K562 (cell line): ENCODE measurements at regions not wholly inside any gene's neighbourhood (a gene's known extent, or its start where the extent isn't known, plus 50 kb on each side); places are given as distances from the start of the nearest gene placed in this dataset.

Source experiments
- CREBBP ChIP-seq: IDR thresholded peaks from one replicate; pipeline ENCODE4 v1.6.1; 2012; ENCODE audit warnings: low read depth, mild to moderate bottlenecking, control low read depth, inconsistent platforms, low read length
- CSDE1 ChIP-seq, 2 experiments: fragments of 450-650 bp; IDR thresholded peaks; 2 replicates each; pipeline ENCODE4 v1.6.1; 2016; ENCODE audit warnings: mild to moderate bottlenecking in 1 of 2
- DNMT1 ChIP-seq: fragments of 450-650 bp; IDR thresholded peaks from 2 replicates; pipeline ENCODE4 v1.6.1; 2016; ENCODE audit warnings: antibody characterized with exemption, mild to moderate bottlenecking
- EHMT2 ChIP-seq: fragments of 450-650 bp; IDR thresholded peaks from 2 replicates; pipeline ENCODE4 v1.6.1; 2018; ENCODE audit warnings: antibody characterized with exemption
- ELF2 ChIP-seq: fragments of 250-450 bp; sonication (Bioruptor Pico); IDR thresholded peaks from 2 replicates; pipeline ENCODE4 v1.5.0; 2021; ENCODE audit warnings: mild to moderate bottlenecking
- ETV1 ChIP-seq: fragments of 450-650 bp; conservative IDR thresholded peaks from 2 replicates; pipeline ENCODE4 v1.6.1; 2016; ENCODE audit warnings: missing genetic modification characterization, control low read depth, low read depth, missing compliant biosample characterization
- HNRNPH1 ChIP-seq: fragments of 200-400 bp; formaldehyde crosslinking; optimal IDR thresholded peaks from 2 replicates; pipeline ENCODE3; 2017; ENCODE audit warnings: low read depth, mild to moderate bottlenecking, low read length, moderate library complexity
- MAFK ChIP-seq: IDR thresholded peaks from 2 replicates; pipeline ENCODE4 v1.6.1; 2011; ENCODE audit warnings: low read length, improper control_type of control experiment
- MCM3 ChIP-seq: fragments of 450-650 bp; IDR thresholded peaks from 2 replicates; pipeline ENCODE4 v1.6.1; 2016
- MYBL2 ChIP-seq, 2 experiments: fragments of 450-650 bp in 1 of 2; sonication (generic) in 1 of 2; formaldehyde crosslinking in 1 of 2; IDR thresholded peaks; 2 replicates each; pipeline versions ENCODE4 v1.6.1 to v1.8.1; 2017 to 2022; ENCODE audit warnings: borderline replicate concordance in 1 of 2, inconsistent platforms in 1 of 2, low read depth in 1 of 2, mild to moderate bottlenecking in 1 of 2, missing genetic modification reagents in 1 of 2, moderate library complexity in 1 of 2
- PHB ChIP-seq: fragments of 250-450 bp; sonication (Bioruptor Pico); IDR thresholded peaks from 2 replicates; pipeline ENCODE4 v1.5.0; 2021
- PURB ChIP-seq: sonication (generic); formaldehyde crosslinking; IDR thresholded peaks from 2 replicates; pipeline ENCODE4 v1.9.0; 2021; ENCODE audit warnings: low read depth, mild to moderate bottlenecking, missing genetic modification reagents
- RCOR1 ChIP-seq, 2 experiments: IDR thresholded peaks; 2 replicates each; pipeline ENCODE4 v1.6.1; 2012; ENCODE audit warnings: low read depth in 2 of 2, low read length in 2 of 2, borderline replicate concordance in 1 of 2, improper control_type of control experiment in 1 of 2
- SPI1 ChIP-seq: IDR thresholded peaks from 2 replicates; pipeline ENCODE4 v1.6.1; 2011; ENCODE audit warnings: low read depth, low read length, control low read depth, borderline replicate concordance
- TAF7 ChIP-seq: fragments of 450-650 bp; IDR thresholded peaks from 2 replicates; pipeline ENCODE4 v1.6.1; 2016; ENCODE audit warnings: missing genetic modification characterization, missing compliant biosample characterization
- TEAD4 ChIP-seq, 2 experiments: sonication (generic) in 1 of 2; formaldehyde crosslinking in 1 of 2; IDR thresholded peaks; 2 replicates each; pipeline versions ENCODE4 v1.6.1 to v1.8.0; 2012 to 2022; ENCODE audit warnings: borderline replicate concordance in 1 of 2, inconsistent platforms in 1 of 2, low read length in 1 of 2, mild to moderate bottlenecking in 1 of 2, missing genetic modification reagents in 1 of 2
- ZNF174 ChIP-seq: fragments of 250-450 bp; sonication (Bioruptor Pico); IDR thresholded peaks from 2 replicates; pipeline ENCODE4 v1.4.0; 2020; ENCODE audit warnings: mild to moderate bottlenecking
- ZNF212 ChIP-seq: fragments of 450-650 bp; formaldehyde crosslinking; IDR thresholded peaks from 2 replicates; pipeline ENCODE4 v1.4.0; 2020; ENCODE audit warnings: mild to moderate bottlenecking
- ZNF324 ChIP-seq: fragments of 250-450 bp; sonication (Bioruptor Pico); IDR thresholded peaks from 2 replicates; pipeline ENCODE4 v1.4.0; 2020; ENCODE audit warnings: mild to moderate bottlenecking
- ZNF407 ChIP-seq: fragments of 450-650 bp; IDR thresholded peaks from 2 replicates; pipeline ENCODE4 v1.6.1; 2016; ENCODE audit warnings: low read depth
- ZNF75A ChIP-seq: fragments of 450-650 bp; formaldehyde crosslinking; IDR thresholded peaks from 2 replicates; pipeline ENCODE4 v1.4.0; 2020; ENCODE audit warnings: mild to moderate bottlenecking
- TF ChIP-seq, protein P1 (sequence below): fragments of 250-450 bp; sonication (Bioruptor Pico); IDR thresholded peaks from 2 replicates; pipeline ENCODE4 v1.4.0; 2020

DNA sequence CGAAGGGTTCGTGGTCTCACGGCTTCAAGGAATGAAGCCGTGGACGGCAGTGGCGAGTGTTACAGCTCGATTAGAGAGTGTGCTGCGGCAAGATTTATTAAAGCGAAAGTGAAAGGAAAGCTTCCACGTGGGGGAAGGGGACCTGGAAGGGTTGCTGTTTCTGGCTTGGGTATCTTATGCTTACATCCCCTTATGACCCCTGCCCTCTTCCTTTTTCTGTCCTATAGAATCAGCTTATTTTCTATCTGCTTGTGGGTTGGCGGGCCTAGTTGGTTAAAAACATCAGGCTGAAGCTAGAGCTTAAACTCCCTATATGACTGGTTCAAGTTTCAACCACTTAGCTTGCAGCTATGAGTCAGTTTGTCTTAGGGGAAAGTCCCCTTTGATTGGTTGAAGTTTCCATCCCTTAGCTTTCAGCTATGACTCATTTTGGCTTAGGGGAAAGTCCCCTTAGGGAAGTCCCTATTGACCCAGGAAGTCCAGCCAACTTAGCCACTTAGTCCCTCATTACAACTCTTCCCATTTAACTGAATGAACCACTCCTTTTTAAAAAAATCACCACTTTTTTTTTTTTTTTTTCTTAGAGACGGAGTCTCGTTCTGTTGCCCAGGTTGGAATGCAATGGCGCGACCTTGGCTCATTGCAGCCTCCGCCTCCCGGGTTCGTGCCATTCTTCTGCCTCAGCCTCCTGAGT lies 1494.7 kb upstream of the TMEM132C start (continued):
- TF ChIP-seq ZNF407, result no peak
- TF ChIP-seq DNMT1, result no peak
- peak; percentile 77 for TF ChIP-seq TAF7 (tag)
- no peak for TF ChIP-seq MYBL2 (IDR thresholded peaks at IDR 0.05; ENCODE audit: low read depth)
- no peak for TF ChIP-seq MYBL2 (CRISPR knock-in tag; IDR thresholded peaks at IDR 0.05; ENCODE audit: borderline replicate concordance)
- no peak for TF ChIP-seq ZNF324
- no peak for TF ChIP-seq ZNF75A (CRISPR knock-in tag)
- no peak for TF ChIP-seq MCM3
- no peak for TF ChIP-seq PHB
- no peak for TF ChIP-seq ELF2 (CRISPR knock-in tag)
- no peak for TF ChIP-seq ZNF212 (CRISPR knock-in tag)
- TF ChIP-seq TEAD4 (IDR thresholded peaks at IDR 0.05; ENCODE audit: low read length), result peak; percentile 27; the same call in 1 of the 2 replicates
- TF ChIP-seq TEAD4 (CRISPR knock-in tag; IDR thresholded peaks at IDR 0.05; ENCODE audit: borderline replicate concordance), result no peak
- no peak for TF ChIP-seq SPI1
- TF ChIP-seq EHMT2, result 0 out of 2 replicates have a peak, but pooled peaks have one; percentile 6
- no peak for TF ChIP-seq CSDE1 (IDR thresholded peaks at IDR 0.05)
- TF ChIP-seq, protein P1, sequence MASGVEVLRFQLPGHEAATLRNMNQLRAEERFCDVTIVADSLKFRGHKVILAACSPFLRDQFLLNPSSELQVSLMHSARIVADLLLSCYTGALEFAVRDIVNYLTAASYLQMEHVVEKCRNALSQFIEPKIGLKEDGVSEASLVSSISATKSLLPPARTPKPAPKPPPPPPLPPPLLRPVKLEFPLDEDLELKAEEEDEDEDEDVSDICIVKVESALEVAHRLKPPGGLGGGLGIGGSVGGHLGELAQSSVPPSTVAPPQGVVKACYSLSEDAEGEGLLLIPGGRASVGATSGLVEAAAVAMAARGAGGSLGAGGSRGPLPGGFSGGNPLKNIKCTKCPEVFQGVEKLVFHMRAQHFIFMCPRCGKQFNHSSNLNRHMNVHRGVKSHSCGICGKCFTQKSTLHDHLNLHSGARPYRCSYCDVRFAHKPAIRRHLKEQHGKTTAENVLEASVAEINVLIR (CRISPR knock-in tag), result no peak
- TF ChIP-seq ZNF174 (CRISPR knock-in tag), result no peak
- TF ChIP-seq PURB, result no peak
- no peak for TF ChIP-seq ETV1 (tag)
- no peak for TF ChIP-seq CREBBP
- TF ChIP-seq MAFK, result no peak
- no peak for TF ChIP-seq HNRNPH1
- TF ChIP-seq RCOR1 (IDR thresholded peaks at IDR 0.05; ENCODE audit: borderline replicate concordance in 1 of 2, low read depth in 2 of 2, low read length in 2 of 2), result no peak
